ENCODE measurements at regions not wholly inside any gene's neighbourhood (a gene's known extent, or its start where the extent isn't known, plus 50 kb on each side); places are given as distances from the start of the nearest gene placed in this dataset.

GRCh38 chr1:198955085-198955484 lies 316.2 kb downstream of the PTPRC start:
- DNase-seq (ENCODE audit: low read depth in 1 of 2, low spot score in 1 of 2) = no peak

GRCh38 chr1:198957044-198957443 lies 318.2 kb downstream of the PTPRC start:
- no peak for DNase-seq (ENCODE audit: low read depth in 1 of 2, low spot score in 1 of 2)
- no peak overlapping the region for H3K27ac ChIP-seq (replicated peaks)
- no peaks in the 10 kb centered on the region for H3K27me3 ChIP-seq (ENCODE audit: insufficient read depth, poor library complexity, severe bottlenecking)
- H3K4me3 ChIP-seq (replicated peaks; ENCODE audit: insufficient read depth, low read length) = no peak overlapping the region
- no peak for TF ChIP-seq REST (IDR thresholded peaks at IDR 0.05; ENCODE audit: insufficient replicate concordance, low read depth)
- no peak for TF ChIP-seq SPI1 (IDR thresholded peaks at IDR 0.05; ENCODE audit: borderline replicate concordance, low read depth)
- no peak for TF ChIP-seq GABPA (IDR thresholded peaks at IDR 0.05; ENCODE audit: low read depth)
- TF ChIP-seq POLR2AphosphoS5 (IDR thresholded peaks at IDR 0.05; ENCODE audit: low read depth) = no peak
- no peak for TF ChIP-seq CTCF (IDR thresholded peaks at IDR 0.05; ENCODE audit: insufficient read depth, low read length)

More at GRCh38 chr1:198955085-198955484, 316.2 kb downstream of the PTPRC start:
- Histone ChIP-seq H3K27me3 (ENCODE audit: insufficient read depth, poor library complexity, severe bottlenecking) (no peaks in the 10 kb centered on the region), H3K27ac (replicated peaks) (no peak overlapping the region), H3K4me3 (replicated peaks; ENCODE audit: insufficient read depth, low read length) (no peak overlapping the region)
- TF ChIP-seq SPI1 (IDR thresholded peaks at IDR 0.05; ENCODE audit: borderline replicate concordance, low read depth) (no peak), CTCF (IDR thresholded peaks at IDR 0.05; ENCODE audit: insufficient read depth, low read length) (no peak), POLR2AphosphoS5 (IDR thresholded peaks at IDR 0.05; ENCODE audit: low read depth) (no peak), REST (IDR thresholded peaks at IDR 0.05; ENCODE audit: insufficient replicate concordance, low read depth) (no peak), GABPA (IDR thresholded peaks at IDR 0.05; ENCODE audit: low read depth) (no peak)

- Histone ChIP-seq H3K27ac (replicated peaks) (no peak overlapping the region), H3K4me3 (replicated peaks; ENCODE audit: insufficient read depth, low read length) (no peak overlapping the region), H3K27me3 (ENCODE audit: insufficient read depth, poor library complexity, severe bottlenecking) (no peaks in the 10 kb centered on the region)
- no peak for DNase-seq (ENCODE audit: low read depth in 1 of 2, low spot score in 1 of 2)
- no peak for TF ChIP-seq SPI1 (IDR thresholded peaks at IDR 0.05; ENCODE audit: borderline replicate concordance, low read depth)
- no peak for TF ChIP-seq CTCF (IDR thresholded peaks at IDR 0.05; ENCODE audit: insufficient read depth, low read length)
- TF ChIP-seq REST (IDR thresholded peaks at IDR 0.05; ENCODE audit: insufficient replicate concordance, low read depth) = no peak
- TF ChIP-seq GABPA (IDR thresholded peaks at IDR 0.05; ENCODE audit: low read depth) = no peak
- TF ChIP-seq POLR2AphosphoS5 (IDR thresholded peaks at IDR 0.05; ENCODE audit: low read depth) = no peak
Observed at GRCh38 chr1:198959032-198959431, 320.2 kb downstream of the PTPRC start.

Measured in HL-60 (cell line).